Occipital lobe (tissue), 1 donor: ENCODE measurements at regions not wholly inside any gene's neighbourhood (a gene's known extent, or its start where the extent isn't known, plus 50 kb on each side); places are given as distances from the start of the nearest gene placed in this dataset.
"Not testable (repeated sequence)": the region's sequence is repeated elsewhere in the genome, so short reads cannot be mapped to it uniquely, and the experiment has no call there.

Experiments
- DNase-seq: peaks from one replicate; lab custom pipeline; 2025; lab: John Stamatoyannopoulos, UW

GRCh38 chr10:63675171-63675570 lies 154.0 kb downstream of the REEP3 start:
- no peak for DNase-seq

- no peak for DNase-seq
These were observed 155.8 kb downstream of the REEP3 start for GRCh38 chr10:63677001-63677400.

GRCh38 chr10:63680545-63680944 lies 159.3 kb downstream of the REEP3 start:
- DNase-seq = not testable (repeated sequence)

GRCh38 chr10:63681993-63682697 lies 160.9 kb downstream of the REEP3 start:
- no peak for DNase-seq

GRCh38 chr10:63682698-63683052 lies 161.5 kb downstream of the REEP3 start:
- not testable (repeated sequence) for DNase-seq

GRCh38 chr10:63683223-63683622 lies 162.0 kb downstream of the REEP3 start:
- DNase-seq = no peak

GRCh38 chr10:63683686-63684085 lies 162.5 kb downstream of the REEP3 start:
- DNase-seq = no peak

GRCh38 chr10:63684257-63684936 lies 163.2 kb downstream of the REEP3 start:
- DNase-seq = no peak

GRCh38 chr10:63689768-63690167 lies 168.6 kb downstream of the REEP3 start:
- DNase-seq = no peak

GRCh38 chr10:63692220-63692896 lies 171.2 kb downstream of the REEP3 start:
- no peak for DNase-seq

- not testable (repeated sequence) for DNase-seq
These were observed 171.8 kb downstream of the REEP3 start for GRCh38 chr10:63693021-63693420.

GRCh38 chr10:63696205-63696604 lies 175.0 kb downstream of the REEP3 start:
- DNase-seq = no peak

- no peak for DNase-seq
These were observed 177.0 kb downstream of the REEP3 start for GRCh38 chr10:63697956-63698786.

GRCh38 chr10:63698787-63699150 lies 177.6 kb downstream of the REEP3 start:
- DNase-seq = no peak

GRCh38 chr10:63699785-63700613 lies 178.8 kb downstream of the REEP3 start:
- DNase-seq = no peak

- no peak for DNase-seq
These were observed 179.5 kb downstream of the REEP3 start for GRCh38 chr10:63700631-63701156.

GRCh38 chr10:63702092-63702491 lies 180.9 kb downstream of the REEP3 start:
- DNase-seq = no peak

GRCh38 chr10:63703113-63703670 lies 182.0 kb downstream of the REEP3 start:
- no peak for DNase-seq

GRCh38 chr10:63703740-63704345 lies 182.6 kb downstream of the REEP3 start:
- DNase-seq = no peak
